ENCODE measurements at regions not wholly inside any gene's neighbourhood (a gene's known extent, or its start where the extent isn't known, plus 50 kb on each side); places are given as distances from the start of the nearest gene placed in this dataset.

DNA sequence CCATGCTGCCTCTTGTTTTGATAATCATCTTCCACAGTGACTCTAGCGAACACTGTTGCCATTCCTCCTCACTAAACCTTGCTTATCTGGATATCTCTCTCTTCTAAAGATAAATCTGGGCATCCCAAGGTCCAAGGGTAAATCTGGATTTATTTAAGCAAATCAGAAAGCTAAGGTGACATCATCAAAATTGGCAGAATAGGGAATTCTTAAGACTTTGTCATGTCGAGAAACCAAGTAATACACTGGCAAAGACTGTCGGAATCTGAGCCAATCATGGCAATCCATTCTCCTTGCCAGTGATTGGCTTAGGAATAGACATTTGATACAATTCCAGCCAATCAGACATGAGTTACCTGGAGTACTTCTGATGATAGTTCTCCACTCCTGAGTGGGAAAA is 362.7 kb upstream of the PTGER4 start:
- TF ChIP-seq EZH2 (IDR thresholded peaks at IDR 0.05; ENCODE audit: borderline replicate concordance, low read depth, low read length, poor library complexity, severe bottlenecking), result no peak
- no peak for TF ChIP-seq CTCF (conservative IDR thresholded peaks at IDR 0.05; ENCODE audit: low read depth, low read length)

Data from A673 (cell line).